Skeletal muscle cell (primary cell): ENCODE measurements at regions not wholly inside any gene's neighbourhood (a gene's known extent, or its start where the extent isn't known, plus 50 kb on each side); places are given as distances from the start of the nearest gene placed in this dataset.
A peak's percentile ranks its signal among the peaks of the same experiment; 100 is the strongest.
"Not testable (repeated sequence)": the region's sequence is repeated elsewhere in the genome, so short reads cannot be mapped to it uniquely, and the experiment has no call there.

Experiments
- DNase-seq: peaks from one replicate; pipeline ENCODE4 v3.0.0-alpha.2; 2010; ENCODE audit warnings: low read depth
- H3K4me3 ChIP-seq: 2 replicates; pipeline ENCODE4 v1.5.1; 2011; ENCODE audit warnings: low read depth, mild to moderate bottlenecking, control low read depth, low read length, moderate library complexity

- no peak for DNase-seq
- H3K4me3 ChIP-seq = no peak overlapping the region
These were observed 162.2 kb upstream of the STK32A start for GRCh38 chr5:147072622-147073021.

GRCh38 chr5:147073098-147073497 is 161.7 kb upstream of the STK32A start:
- DNase-seq = no peak
- no peak overlapping the region for H3K4me3 ChIP-seq

DNA sequence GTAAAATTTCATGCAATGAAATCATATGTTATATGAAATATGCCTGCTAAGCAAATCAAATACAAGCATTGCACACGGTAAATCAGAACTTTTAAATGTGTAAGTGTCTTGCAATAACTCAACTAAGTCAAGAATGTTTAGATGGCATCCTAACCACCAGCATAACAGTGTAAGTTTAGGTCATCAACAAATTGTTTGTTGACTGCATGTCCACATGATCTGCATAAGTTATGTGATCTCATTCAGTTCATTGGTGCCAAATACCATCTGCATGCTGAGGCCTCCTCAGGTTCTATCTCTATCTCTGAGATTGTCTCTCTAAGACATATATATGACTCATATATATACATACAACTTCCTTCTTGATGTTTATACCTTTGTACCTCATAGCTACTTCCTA is 159.6 kb upstream of the STK32A start:
- H3K4me3 ChIP-seq = no peak overlapping the region
- no peak for DNase-seq

- H3K4me3 ChIP-seq = no peak overlapping the region
- no peak for DNase-seq
These were observed 154.4 kb upstream of the STK32A start for GRCh38 chr5:147080391-147080790.

DNA sequence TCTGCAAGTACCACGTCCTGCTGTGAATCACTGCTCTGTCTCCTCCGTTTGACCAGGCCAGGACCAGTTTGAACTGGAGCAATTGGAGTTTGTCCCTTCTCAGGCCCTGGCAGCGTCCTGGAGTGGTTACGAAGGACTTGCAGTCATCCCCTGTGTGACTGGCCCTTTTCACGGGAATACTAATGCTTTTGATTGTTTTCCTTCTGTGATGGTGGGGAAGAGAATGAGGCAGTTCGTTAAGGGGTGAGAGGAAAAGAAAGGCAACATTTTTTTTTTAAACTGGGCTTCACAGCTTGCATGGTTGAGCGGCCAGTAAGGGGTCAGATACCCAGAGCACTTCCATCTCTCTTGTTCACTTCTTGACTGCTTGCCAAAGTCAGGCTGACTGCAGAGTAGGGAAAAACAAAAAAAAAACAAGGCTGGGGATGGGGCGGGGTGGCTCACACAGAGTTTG is 153.5 kb upstream of the STK32A start:
- no peak for DNase-seq
- H3K4me3 ChIP-seq = no peak overlapping the region

- no peak for DNase-seq
- no peak overlapping the region for H3K4me3 ChIP-seq
These were observed 150.1 kb upstream of the STK32A start for GRCh38 chr5:147084702-147085101.

DNA sequence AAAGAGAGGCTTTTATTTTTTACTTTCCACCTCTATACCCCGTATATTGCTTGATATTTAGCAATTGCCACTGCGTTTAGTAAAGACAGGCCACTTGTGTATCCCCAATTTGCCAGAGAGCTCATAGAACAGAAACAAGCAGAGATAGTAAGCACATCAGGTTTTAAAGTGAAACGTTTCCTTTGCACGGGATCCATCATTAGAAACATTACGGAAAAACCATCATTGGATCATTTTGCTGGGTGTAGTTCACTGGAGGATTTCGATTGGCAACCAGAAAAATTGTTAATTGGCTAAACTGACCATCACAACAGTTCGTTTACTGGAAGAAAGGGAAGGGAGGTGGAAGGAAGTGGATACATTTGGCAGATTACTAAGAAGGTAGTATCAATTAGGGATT is 149.4 kb upstream of the STK32A start:
- no peak for DNase-seq
- no peak overlapping the region for H3K4me3 ChIP-seq

DNA sequence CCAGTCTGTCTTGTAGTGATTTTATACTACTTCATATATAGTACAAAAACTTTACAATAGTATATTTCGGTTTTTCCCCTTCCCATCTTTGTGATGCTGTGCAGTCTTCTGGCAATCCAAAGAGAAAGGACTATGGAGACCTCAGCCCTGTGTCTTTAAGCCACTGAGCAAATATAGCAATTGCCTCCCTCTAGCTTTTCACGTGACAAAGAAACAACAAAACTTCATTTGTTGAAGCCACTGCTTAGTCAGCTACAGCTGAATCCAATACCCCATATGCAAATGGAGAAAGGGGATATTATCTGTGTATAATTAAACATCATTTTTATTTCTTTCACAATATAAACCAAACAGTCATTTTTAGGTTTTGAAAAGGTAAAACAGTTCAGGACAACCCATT is 142.8 kb upstream of the STK32A start:
- H3K4me3 ChIP-seq = no peak overlapping the region
- DNase-seq = no peak

- no peak overlapping the region for H3K4me3 ChIP-seq
- DNase-seq = peak; percentile 50
These were observed 141.7 kb upstream of the STK32A start for GRCh38 chr5:147093138-147093537.

DNA sequence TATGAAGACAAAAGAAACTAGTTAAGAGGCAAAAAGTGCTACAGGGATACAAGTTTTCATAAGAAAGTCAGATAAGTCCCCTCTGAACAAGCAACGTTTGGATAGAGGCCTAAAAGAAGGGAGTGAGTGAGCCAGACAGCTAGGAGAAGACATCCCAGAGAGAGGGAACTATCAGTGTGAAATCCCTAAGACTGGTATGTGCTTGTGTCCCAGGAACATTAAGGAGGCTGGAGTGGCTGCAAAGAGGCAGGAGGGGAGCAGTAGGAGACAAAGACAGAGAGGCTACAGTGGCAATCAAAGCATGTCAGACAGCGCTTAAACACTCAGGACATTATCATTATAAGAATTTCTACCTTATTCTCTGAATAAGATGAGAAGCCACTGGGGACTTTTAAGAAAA is 139.1 kb upstream of the STK32A start:
- no peak overlapping the region for H3K4me3 ChIP-seq
- DNase-seq = no peak

- H3K4me3 ChIP-seq = no peak overlapping the region
- peak; percentile 69 for DNase-seq
These were observed 136.5 kb upstream of the STK32A start for GRCh38 chr5:147098233-147098790.

DNA sequence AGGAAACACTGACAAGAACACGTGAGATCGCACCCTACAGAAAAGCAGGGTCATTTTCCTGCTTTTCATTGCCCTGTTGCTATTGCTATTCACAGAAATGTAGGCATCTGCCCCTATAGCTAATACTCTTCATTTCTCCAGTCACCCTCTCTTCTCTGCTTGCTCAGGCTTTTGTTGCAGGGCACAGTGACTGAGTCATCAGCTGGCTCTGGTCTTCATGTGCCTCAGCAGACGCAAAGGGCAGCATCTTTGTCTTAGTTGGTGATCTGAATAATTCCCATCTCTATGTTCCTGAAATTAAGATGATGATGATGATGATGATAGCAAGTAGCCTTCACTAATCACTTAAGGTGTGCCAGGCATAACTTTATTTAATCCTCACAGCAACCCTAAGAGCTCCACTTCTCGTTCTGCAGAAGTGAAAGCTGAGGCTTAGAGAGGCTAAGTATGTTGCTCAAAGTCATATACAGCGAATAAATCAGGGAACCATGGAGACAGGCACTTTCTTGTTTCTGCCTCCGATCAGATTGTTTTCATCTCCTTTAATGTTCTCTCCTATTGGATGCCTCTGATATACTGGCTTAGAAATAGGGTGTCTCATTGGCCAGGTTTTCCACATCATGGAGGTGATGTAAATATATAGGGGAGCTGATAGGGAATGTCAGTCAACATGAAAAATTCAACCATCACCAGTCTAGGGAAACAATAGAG is 133.0 kb upstream of the STK32A start:
- no peak for DNase-seq
- H3K4me3 ChIP-seq = no peak overlapping the region

DNA sequence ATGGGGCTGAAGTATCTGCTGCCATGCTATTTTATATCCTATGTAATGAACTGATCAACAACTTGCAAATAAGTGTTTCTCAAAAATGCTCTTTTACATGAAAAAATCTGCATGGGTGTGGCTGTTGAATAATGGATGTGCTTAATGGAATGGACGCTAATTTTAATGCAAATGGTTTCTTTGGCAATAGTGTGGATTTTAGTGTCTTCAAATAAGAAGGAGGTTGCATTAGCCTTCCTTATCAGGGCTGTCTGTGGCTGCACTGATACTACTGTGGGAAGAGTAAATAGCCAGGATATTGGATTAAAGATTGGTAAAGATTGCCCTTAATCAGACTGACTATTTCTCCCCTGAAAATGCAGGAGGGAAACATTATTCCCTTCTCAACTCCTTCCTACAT is 121.9 kb upstream of the STK32A start:
- H3K4me3 ChIP-seq = no peak overlapping the region
- no peak for DNase-seq

- no peak for DNase-seq
- no peak overlapping the region for H3K4me3 ChIP-seq
These were observed 120.9 kb upstream of the STK32A start for GRCh38 chr5:147113967-147114366.

DNA sequence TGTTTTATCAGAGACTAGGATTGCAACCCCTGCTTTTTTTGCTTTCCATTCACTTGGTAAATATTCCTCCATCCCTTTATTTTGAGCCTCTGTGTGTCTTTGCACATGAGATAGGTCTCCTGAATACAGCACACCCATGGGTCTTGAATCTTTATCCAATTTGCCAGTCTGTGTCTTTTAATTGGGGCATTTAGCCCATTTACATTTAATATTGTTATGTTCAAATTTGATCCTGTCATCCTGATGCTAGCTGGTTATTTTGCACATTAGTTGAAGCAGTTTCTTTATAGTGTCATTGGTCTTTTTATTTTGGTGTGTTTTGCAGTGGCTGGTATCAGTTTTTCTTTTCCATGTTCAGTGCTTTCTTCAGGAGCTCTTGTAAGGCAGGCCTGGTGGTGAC is 95.1 kb upstream of the STK32A start:
- DNase-seq = not testable (repeated sequence)

GRCh38 chr5:147140558-147140957 is 94.3 kb upstream of the STK32A start:
- no peak overlapping the region for H3K4me3 ChIP-seq

More for the DNA sequence above, 95.1 kb upstream of the STK32A start:
- H3K4me3 ChIP-seq = not testable (repeated sequence)

DNA sequence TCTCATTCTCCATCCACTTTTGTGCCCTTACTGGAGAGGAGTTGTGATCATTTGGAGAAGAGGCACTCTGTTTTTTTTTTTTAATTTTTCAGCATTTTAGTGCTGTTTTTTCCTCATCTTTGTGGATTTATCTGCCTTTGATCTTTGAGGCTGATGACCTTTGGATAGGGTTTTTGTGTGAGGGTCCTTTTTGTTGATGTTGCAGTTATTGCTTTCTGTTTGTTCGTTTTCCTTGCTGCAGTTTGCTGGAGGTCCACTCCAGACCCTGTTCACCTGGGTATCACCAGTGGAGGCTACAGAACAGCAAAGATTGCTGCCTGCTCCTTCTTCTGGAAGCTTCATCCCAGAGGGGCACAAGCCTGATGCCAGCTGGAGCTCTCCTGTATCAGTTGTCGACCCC is 93.2 kb upstream of the STK32A start:
- DNase-seq, H3K4me3 ChIP-seq: not testable (repeated sequence)

More at GRCh38 chr5:147140558-147140957, 94.3 kb upstream of the STK32A start:
- no peak for DNase-seq

GRCh38 chr5:147143215-147143614 is 91.6 kb upstream of the STK32A start:
- DNase-seq = no peak
- H3K4me3 ChIP-seq = no peak overlapping the region

GRCh38 chr5:147145328-147145727 is 89.5 kb upstream of the STK32A start:
- DNase-seq = no peak
- H3K4me3 ChIP-seq = no peak overlapping the region

- H3K4me3 ChIP-seq = no peak overlapping the region
- DNase-seq = no peak
These were observed 86.1 kb upstream of the STK32A start for GRCh38 chr5:147148715-147149114.

DNA sequence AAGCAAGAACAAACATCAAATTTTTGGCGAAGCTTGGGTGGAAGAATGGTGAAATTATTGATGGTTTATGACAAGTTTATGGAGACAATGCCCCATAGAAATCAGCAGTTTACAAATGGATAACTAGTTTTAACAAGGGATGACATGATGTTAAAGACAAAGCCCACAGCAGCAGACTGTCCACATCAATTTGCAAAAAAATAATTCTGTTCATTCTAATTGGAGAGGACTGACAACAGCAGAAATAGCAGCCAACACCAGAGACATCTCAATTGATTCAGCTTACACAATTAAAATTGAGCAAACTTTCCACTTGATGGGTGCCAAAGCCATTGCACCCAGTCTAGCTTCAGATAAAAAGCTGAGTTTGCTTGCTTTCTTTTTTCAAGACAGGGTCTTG is 82.7 kb upstream of the STK32A start:
- no peak for DNase-seq
- H3K4me3 ChIP-seq = no peak overlapping the region
